Thymus (tissue), 11 donors: ENCODE measurements at regions not wholly inside any gene's neighbourhood (a gene's known extent, or its start where the extent isn't known, plus 50 kb on each side); places are given as distances from the start of the nearest gene placed in this dataset.

Experiments
- DNase-seq, 9 donors: peaks; one replicate each; pipeline ENCODE4 v3.0.0-alpha.2; 2013; ENCODE audit warnings: low spot score in 9 of 9, low read depth in 6 of 9, missing footprints in 1 of 9
- H3K27ac ChIP-seq, 2 donors: one replicate each; pipeline ENCODE4 v1.5.1; 2013; ENCODE audit warnings: control low read depth in 1 of 2, low read depth in 1 of 2, low read length in 1 of 2, mild to moderate bottlenecking in 1 of 2, moderate library complexity in 1 of 2
- H3K27me3 ChIP-seq, 2 donors: one replicate each; pipeline ENCODE4 v1.5.1; 2013; ENCODE audit warnings: low read length in 1 of 2; ENCODE audit not compliant: control insufficient read depth in 2 of 2, insufficient read depth in 1 of 2
- H3K36me3 ChIP-seq, 2 donors: one replicate each; pipeline ENCODE4 v1.5.1; 2013; ENCODE audit warnings: low read length in 1 of 2, mild to moderate bottlenecking in 1 of 2, moderate library complexity in 1 of 2; ENCODE audit not compliant: control insufficient read depth in 2 of 2, insufficient read depth in 2 of 2
- H3K4me1 ChIP-seq, 2 donors: one replicate each; pipeline ENCODE4 v1.5.1; 2013; ENCODE audit warnings: low read length in 2 of 2; ENCODE audit not compliant: control insufficient read depth in 2 of 2, insufficient read depth in 2 of 2
- H3K4me3 ChIP-seq, 2 donors: one replicate each; pipeline ENCODE4 v1.5.1; 2013; ENCODE audit warnings: low read length in 2 of 2, control low read depth in 1 of 2, mild to moderate bottlenecking in 1 of 2
- H3K9me3 ChIP-seq, 2 donors: one replicate each; pipeline ENCODE4 v1.5.1; 2013; ENCODE audit warnings: low read length in 1 of 2, mild to moderate bottlenecking in 1 of 2; ENCODE audit not compliant: control insufficient read depth in 2 of 2, insufficient read depth in 1 of 2
- WGBS: extraction: QIAGEN DNeasy Blood & Tissue Kit; methylation state at CpG from one replicate; pipeline ENCODE4 v1.1.7; 2013; 5-methylcytosine and 5-hydroxymethylcytosine counted together
- donor health status: healthy.

GRCh38 chr10:28948046-28948445, 270.7 kb downstream of the BAMBI start:
- Histone ChIP-seq H3K27ac (no peak overlapping the region), H3K4me3 (no peak overlapping the region), H3K36me3 (no peaks in the 10 kb centered on the region), H3K9me3 (no peaks in the 10 kb centered on the region), H3K4me1 (no peaks in the 10 kb centered on the region), H3K27me3 (no peaks in the 10 kb centered on the region)
- DNase-seq, result no peak
- WGBS, result 91% methylated on average over 1 of the region's 1 CpG

DNA sequence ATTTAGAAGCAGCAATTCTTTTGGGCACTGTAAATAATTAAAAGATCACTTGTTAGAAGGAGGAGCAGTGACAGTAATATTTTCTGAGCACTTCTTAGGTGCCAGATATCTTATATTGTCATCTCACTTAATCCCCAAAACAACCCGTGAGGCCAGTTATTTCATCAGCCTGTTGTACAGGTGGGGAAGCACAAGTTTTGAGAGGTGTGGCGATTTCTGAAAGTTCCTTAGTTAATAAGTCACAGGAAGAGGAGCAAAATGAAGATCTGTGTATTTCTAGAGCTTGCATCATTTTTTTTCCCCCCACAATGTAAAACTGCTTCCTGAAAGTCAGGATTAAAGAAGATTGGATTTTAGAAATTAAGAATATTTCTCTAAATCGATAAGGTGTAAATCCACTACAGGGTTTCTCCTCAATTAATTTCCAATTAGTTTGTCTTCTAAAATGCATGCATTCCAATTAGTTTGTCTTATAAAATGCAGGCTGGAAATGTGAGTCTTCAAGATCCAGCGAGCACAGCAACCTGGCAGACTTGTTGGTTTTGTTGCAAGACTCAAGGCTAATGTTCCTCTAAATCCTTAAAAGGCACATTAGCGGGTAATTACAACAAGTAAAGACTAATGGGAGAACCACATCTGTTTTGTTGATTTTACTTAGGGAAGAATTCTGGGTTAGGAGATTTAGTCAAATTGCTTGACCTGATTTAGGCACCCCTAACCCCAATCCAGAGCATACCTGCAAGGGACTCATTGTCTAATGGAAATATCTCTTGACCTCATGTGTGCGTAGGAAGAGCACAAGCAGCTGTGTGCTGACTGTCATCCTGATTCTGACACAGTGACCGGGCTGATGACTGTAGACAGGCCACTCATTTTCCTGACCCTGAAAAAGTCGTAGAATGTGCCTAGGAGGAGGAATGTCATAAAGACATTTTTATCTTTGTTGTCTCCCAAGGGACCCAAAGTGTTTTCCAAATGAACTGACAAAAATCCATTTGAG, 272.0 kb downstream of the BAMBI start:
- WGBS, result 94% methylated on average over 8 of the region's 8 CpGs
- DNase-seq, result no peak
- Histone ChIP-seq H3K27me3 (no peaks in the 10 kb centered on the region), H3K27ac (no peak overlapping the region), H3K9me3 (no peaks in the 10 kb centered on the region), H3K4me3 (no peak overlapping the region), H3K36me3 (no peaks in the 10 kb centered on the region), H3K4me1 (no peaks in the 10 kb centered on the region)

DNA sequence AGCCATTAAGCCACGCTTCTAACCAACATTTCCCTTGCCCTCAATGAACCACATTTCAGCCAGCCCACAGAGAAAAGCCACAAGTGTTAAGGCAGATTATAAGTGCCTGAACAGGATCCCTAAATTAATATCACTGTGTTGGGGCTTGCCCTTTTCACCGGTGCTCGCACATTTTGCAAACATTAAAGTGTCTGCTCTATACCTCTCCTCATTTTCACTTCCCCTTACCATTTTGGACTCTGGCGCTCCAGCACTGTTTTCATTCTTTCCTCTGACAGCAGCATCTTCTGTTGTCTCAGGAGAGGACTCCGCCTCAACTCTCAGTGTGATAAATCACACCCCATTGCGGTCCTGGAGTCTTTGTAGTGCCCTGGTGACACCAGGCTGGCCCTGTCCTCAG, 274.2 kb downstream of the BAMBI start:
- Histone ChIP-seq H3K4me1 (no peaks in the 10 kb centered on the region), H3K27ac (no peak overlapping the region), H3K9me3 (no peaks in the 10 kb centered on the region), H3K4me3 (no peak overlapping the region), H3K27me3 (no peaks in the 10 kb centered on the region), H3K36me3 (no peaks in the 10 kb centered on the region)
- DNase-seq, result no peak
- WGBS, result 87% methylated on average over 6 of the region's 6 CpGs

GRCh38 chr10:28952523-28952922, 275.2 kb downstream of the BAMBI start:
- H3K4me1 ChIP-seq, result no peaks in the 10 kb centered on the region
- H3K4me3 ChIP-seq, result no peak overlapping the region
- no peaks in the 10 kb centered on the region for H3K36me3 ChIP-seq
- H3K27ac ChIP-seq, result no peak overlapping the region
- DNase-seq, result no peak
- H3K27me3 ChIP-seq, result no peaks in the 10 kb centered on the region
- H3K9me3 ChIP-seq, result no peaks in the 10 kb centered on the region

DNA sequence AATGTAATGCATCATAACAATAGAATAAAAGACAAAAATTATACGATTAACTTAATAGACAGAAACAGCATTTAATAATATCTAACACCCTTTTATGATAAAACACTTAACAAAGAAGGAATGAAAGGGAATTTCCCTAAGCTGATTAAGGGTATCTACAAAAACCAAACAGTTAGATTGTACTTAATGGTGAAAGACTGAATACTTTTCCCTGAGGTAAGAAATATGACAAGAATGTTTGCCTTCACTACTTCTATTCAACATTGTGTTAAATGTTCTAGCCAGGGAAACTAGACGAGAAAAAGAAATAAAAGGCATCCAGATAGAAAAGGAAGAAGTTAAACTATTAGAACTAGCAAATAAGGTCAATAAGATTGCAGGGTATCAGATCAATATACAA, 276.9 kb downstream of the BAMBI start:
- DNase-seq, result no peak
- Histone ChIP-seq H3K27me3 (no peaks in the 10 kb centered on the region), H3K36me3 (no peaks in the 10 kb centered on the region), H3K9me3 (no peaks in the 10 kb centered on the region), H3K27ac (no peak overlapping the region), H3K4me3 (no peak overlapping the region), H3K4me1 (no peaks in the 10 kb centered on the region)
- 96% methylated on average over 2 of the region's 2 CpGs for WGBS

DNA sequence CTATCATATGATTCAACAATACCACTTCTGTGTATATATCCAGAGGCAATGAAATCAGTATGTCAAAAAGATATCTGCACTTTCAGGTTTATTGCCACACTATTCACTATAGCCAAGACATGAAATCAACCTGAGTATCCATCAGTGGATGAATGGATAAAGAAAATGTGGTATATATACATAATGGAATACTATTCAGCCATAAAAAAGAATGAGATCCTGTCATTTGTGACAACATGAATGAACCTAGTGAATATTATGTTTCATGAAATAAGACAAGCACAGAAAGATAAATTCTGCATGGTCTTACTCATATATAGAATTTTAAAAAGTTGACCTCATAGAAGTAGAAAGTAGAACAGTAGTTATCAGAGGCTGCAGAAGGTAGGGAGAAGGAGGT, 281.1 kb downstream of the BAMBI start:
- no peak overlapping the region for H3K4me3 ChIP-seq
- H3K27ac ChIP-seq, result no peak overlapping the region
- DNase-seq, result no peak
- no peaks in the 10 kb centered on the region for H3K36me3 ChIP-seq
- no peaks in the 10 kb centered on the region for H3K4me1 ChIP-seq
- no peaks in the 10 kb centered on the region for H3K27me3 ChIP-seq
- no peaks in the 10 kb centered on the region for H3K9me3 ChIP-seq

DNA sequence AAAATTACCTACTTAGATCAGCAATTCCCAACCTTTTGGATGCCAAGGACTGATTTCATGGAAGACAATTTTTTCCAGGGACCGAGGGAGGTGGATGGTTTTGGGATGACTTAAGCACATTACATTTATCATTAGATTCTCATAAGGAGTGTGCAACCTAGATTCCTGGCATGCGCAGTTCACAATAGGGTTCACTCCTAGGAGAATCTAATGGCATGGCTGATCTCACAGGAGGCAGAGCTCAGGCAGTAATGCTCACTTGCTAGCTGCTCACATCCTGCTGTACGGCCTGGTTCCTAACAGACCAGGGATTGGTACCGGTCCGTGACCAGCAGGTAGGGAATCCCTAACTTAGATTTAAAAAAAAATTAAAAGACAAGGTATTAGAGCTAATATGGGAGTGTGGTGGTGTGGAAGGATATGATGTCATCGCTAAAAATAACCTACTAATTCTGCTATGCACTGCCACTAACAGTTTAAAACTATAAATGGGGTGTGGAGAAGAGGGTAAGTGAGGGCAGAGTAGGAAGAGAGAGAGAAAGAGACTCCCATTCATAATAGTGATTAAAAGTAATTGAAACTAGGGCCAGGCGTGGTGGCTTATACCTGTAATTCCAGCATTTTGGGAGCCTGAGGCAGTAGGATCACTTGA, 282.7 kb downstream of the BAMBI start:
- Histone ChIP-seq H3K4me1 (no peaks in the 10 kb centered on the region), H3K4me3 (no peak overlapping the region), H3K27ac (no peak overlapping the region), H3K36me3 (no peaks in the 10 kb centered on the region), H3K27me3 (no peaks in the 10 kb centered on the region), H3K9me3 (no peaks in the 10 kb centered on the region)
- 96% methylated on average over 7 of the region's 7 CpGs for WGBS
- no peak for DNase-seq

- 91% methylated on average over 4 of the region's 4 CpGs for WGBS
Observed at GRCh38 chr10:28962768-28963167, 285.4 kb downstream of the BAMBI start.

DNA sequence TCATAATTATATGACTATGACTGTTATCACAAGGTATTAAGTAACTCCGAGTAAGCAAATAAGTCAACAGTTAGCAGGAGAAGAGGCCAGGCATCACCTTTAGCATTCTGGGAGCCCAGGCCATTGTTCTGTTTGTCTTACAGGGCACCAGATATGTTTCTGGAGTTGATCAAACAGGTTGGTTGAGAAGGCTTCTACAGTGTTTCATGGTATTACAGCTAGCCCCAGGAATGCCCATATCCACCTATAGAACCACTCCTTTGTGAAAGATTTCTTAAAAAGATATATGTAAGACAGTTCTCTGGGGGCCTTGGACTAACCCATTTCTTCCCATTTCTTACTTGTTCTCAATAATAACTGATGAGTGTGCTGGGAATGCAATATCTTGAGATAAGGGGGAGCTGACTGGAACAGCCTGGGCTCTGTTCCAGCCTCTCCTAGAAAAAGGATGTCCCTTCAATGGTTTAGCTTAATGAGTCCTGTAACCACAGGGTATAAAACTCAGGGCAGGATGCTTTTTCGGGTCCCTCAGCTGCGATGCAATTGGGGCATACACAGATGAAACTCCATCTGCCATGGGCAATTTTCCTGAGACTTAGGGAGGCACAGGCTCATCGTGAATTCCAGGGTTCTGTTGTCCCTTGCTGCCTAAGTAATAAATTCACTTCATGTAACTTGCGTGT, 286.4 kb downstream of the BAMBI start:
- DNase-seq, result no peak
- Histone ChIP-seq H3K4me1 (no peaks in the 10 kb centered on the region), H3K4me3 (no peak overlapping the region), H3K27ac (no peak overlapping the region), H3K9me3 (no peaks in the 10 kb centered on the region), H3K36me3 (no peaks in the 10 kb centered on the region), H3K27me3 (no peaks in the 10 kb centered on the region)
- WGBS, result 94% methylated on average over 5 of the region's 5 CpGs

More at GRCh38 chr10:28962768-28963167, 285.4 kb downstream of the BAMBI start:
- Histone ChIP-seq H3K4me1 (no peaks in the 10 kb centered on the region), H3K27me3 (no peaks in the 10 kb centered on the region), H3K36me3 (no peaks in the 10 kb centered on the region), H3K9me3 (no peaks in the 10 kb centered on the region), H3K27ac (no peak overlapping the region), H3K4me3 (no peak overlapping the region)
- DNase-seq, result no peak
